ENCODE measurements at regions not wholly inside any gene's neighbourhood (a gene's known extent, or its start where the extent isn't known, plus 50 kb on each side); places are given as distances from the start of the nearest gene placed in this dataset.
"Not testable (repeated sequence)": the region's sequence is repeated elsewhere in the genome, so short reads cannot be mapped to it uniquely, and the experiment has no call there.

DNA sequence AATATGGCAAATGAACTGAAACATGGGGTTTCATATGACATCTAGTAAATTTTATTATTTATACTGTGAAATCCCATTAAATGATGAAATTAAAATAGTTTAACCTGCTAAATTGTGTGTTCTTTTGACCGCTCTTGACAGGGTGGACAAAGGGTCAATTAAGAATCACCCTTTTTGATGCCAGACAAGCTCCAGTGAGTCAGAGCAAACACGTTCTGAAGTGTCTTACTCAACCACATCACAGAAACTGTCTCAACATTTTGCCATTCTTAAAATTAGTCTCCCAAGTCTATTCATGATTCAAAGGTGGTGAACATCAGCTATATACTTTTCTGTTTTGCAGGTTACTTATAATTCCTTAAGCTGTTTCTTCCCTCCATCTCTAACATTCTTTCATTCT, 213.4 kb downstream of the SPATA31A1 start:
- TF ChIP-seq, protein P1, sequence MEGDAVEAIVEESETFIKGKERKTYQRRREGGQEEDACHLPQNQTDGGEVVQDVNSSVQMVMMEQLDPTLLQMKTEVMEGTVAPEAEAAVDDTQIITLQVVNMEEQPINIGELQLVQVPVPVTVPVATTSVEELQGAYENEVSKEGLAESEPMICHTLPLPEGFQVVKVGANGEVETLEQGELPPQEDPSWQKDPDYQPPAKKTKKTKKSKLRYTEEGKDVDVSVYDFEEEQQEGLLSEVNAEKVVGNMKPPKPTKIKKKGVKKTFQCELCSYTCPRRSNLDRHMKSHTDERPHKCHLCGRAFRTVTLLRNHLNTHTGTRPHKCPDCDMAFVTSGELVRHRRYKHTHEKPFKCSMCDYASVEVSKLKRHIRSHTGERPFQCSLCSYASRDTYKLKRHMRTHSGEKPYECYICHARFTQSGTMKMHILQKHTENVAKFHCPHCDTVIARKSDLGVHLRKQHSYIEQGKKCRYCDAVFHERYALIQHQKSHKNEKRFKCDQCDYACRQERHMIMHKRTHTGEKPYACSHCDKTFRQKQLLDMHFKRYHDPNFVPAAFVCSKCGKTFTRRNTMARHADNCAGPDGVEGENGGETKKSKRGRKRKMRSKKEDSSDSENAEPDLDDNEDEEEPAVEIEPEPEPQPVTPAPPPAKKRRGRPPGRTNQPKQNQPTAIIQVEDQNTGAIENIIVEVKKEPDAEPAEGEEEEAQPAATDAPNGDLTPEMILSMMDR (IDR thresholded peaks at IDR 0.05), result not testable (repeated sequence)
- not testable (repeated sequence) for TF ChIP-seq POLR2AphosphoS5 (IDR thresholded peaks at IDR 0.05); POLR2A (IDR thresholded peaks at IDR 0.05; ENCODE audit: low read depth)
